HG03159 (cell line): ENCODE measurements at regions not wholly inside any gene's neighbourhood (a gene's known extent, or its start where the extent isn't known, plus 50 kb on each side); places are given as distances from the start of the nearest gene placed in this dataset.
A peak's percentile ranks its signal among the peaks of the same experiment; 100 is the strongest.

Experiments
- ATAC-seq: cut with Tn5 transposase; IDR thresholded peaks from one replicate; pipeline ENCODE4 v1.9.1; 2021; ENCODE audit warnings: mild to moderate bottlenecking, moderate library complexity; ENCODE audit not compliant: unreplicated experiment

DNA sequence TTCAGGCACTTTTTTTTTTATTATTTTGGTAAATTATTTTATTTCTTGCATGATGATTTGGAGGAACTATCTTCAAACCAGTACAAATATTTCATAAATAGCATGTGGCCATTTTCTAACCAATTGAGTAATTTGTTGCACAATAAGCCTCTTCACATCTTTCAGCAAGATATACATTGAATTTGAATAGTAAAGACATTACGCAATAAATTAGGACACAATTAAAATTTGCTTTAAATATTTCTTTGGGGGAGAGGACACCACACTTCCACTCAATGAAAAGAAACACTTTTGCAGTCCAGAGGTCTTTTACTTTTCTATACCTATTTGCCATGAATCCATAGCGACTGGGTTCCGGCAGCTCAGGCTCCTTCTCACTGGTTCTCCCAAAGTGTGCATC is 762.6 kb upstream of the GOLIM4 start:
- no peak for ATAC-seq

DNA sequence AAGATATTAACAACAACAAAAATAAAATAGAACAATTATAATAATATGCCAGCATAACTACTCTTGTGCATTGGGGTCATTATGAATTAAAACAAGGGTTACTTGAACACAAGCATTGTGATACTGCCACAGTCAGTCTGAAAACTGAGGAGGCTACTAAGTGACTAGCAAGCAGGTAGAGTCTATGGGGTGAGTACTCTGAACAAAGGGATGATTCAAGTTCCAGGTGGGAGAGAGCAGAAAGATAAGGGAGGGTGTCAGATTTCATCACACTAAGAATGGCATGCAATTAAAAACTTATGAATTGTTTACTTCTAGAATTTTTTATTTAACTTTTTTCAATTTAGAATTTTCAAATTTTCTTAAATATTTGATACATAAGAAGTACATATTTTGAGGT is 754.4 kb upstream of the GOLIM4 start:
- ATAC-seq, result no peak

GRCh38 chr3:168847291-168847883 is 751.7 kb upstream of the GOLIM4 start:
- ATAC-seq, result peak; percentile 72

GRCh38 chr3:168844894-168845482 is 749.3 kb upstream of the GOLIM4 start:
- ATAC-seq, result no peak

GRCh38 chr3:168844472-168844871 is 748.7 kb upstream of the GOLIM4 start:
- no peak for ATAC-seq

GRCh38 chr3:168843481-168843880 is 747.8 kb upstream of the GOLIM4 start:
- ATAC-seq, result no peak

DNA sequence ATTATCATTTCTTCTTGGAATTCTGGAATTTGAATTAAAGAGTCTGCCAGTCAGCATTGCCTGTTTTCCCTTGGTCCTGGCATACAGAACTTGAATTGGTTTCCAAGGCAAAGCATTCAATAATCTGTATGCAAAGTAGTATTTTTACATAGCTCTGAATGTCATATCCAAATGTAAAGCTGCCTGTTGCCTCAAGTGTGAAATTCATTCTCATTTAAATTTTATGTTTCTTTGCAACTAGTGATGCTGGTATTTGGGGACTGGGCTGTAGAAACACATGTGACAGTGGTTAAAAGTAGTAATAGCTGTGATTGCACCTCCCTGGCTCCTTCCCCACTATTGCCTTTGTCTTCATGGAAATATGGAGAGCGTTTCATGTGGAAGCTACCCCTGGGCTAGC is 743.9 kb upstream of the GOLIM4 start:
- no peak for ATAC-seq

- no peak for ATAC-seq
These were observed 738.8 kb upstream of the GOLIM4 start for GRCh38 chr3:168834558-168834957.

DNA sequence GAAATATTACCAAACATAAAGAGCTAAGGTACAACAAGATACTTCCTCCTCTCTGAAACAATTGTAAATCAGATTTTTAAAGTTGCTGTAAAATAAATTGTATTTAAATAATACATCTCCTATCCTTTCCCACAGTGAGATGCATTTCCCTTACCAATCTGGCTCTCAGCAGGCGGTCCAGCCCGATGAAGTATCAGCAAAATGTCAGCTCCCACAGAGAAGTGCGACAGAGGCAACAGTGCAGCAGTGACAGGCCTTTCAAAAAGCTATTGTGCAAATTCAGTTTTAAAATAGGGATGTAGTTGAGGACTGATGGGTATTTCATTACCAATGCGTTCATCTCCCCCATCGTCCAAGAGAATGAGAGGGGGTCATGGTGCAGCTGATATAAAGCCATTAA is 733.2 kb upstream of the GOLIM4 start:
- no peak for ATAC-seq

DNA sequence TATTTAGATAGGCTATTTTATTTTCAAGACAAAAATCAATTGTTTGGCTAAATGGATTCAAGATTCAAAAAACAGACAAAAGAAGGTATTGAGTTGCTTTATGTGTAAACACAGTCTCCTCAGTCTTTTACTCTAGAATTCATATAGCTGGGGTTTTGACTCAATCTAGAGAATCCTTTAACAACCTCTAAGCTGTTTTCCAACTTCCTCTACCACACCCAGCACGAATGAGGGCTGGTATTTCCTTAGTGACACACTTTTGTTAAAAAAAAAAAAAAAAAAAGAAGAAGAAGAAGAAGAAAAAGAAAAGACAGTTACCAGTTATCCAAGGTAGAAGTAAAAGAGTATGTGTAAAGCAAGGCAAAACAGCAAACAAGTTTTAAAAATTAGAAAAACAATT is 732.8 kb upstream of the GOLIM4 start:
- ATAC-seq, result no peak

DNA sequence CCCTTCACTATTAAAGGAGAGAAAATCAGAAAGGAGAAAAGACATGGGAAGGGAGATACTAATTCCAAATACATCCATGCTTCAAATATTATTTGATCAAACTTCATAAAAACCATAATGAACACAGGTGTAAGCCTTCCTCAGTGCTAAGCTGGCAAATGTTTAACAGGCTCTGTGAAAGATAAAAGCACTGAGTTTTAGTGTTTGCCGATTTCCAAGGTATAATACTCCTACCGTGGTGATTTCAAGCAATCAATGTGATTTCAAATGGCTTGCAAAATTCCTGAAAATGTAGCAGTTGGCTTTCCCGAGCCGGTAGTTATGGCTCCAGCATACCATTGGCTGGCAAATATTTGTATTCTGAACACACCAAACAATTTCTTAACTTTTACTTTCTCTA is 732.3 kb upstream of the GOLIM4 start:
- ATAC-seq, result no peak

- ATAC-seq, result no peak
These were observed 728.4 kb upstream of the GOLIM4 start for GRCh38 chr3:168824107-168824506.

- no peak for ATAC-seq
These were observed 727.7 kb upstream of the GOLIM4 start for GRCh38 chr3:168823466-168823865.

DNA sequence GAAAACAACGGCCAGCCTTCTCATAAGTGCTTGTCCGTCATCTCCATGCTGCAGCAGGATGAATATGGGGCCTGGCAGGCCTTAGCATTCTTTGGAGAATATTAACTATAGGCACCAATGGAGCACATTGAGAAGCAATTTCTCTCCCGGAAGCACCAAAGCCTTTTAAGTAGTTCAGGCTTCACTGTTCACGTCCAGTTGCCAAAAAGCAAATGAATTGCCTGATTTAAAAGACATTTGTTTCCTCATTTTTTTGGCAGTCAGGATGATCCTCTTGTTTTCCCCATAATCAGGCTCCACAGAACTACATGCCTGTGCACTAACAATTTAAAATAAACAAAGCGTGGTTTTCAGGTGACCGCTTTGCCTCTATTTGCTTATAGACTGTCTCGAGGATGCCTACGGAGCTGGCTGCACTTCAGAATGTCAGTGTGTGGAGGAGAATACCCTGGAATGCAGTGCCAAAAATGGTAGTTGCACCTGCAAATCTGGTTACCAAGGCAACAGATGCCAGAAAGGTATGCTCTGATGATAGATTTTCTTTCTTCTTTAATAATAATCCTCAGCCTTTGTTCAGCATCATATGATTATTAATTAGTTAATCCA is 725.2 kb upstream of the GOLIM4 start:
- no peak for ATAC-seq

- no peak for ATAC-seq
These were observed 721.5 kb upstream of the GOLIM4 start for GRCh38 chr3:168817177-168817576.

- ATAC-seq, result no peak
These were observed 720.2 kb upstream of the GOLIM4 start for GRCh38 chr3:168815946-168816345.

DNA sequence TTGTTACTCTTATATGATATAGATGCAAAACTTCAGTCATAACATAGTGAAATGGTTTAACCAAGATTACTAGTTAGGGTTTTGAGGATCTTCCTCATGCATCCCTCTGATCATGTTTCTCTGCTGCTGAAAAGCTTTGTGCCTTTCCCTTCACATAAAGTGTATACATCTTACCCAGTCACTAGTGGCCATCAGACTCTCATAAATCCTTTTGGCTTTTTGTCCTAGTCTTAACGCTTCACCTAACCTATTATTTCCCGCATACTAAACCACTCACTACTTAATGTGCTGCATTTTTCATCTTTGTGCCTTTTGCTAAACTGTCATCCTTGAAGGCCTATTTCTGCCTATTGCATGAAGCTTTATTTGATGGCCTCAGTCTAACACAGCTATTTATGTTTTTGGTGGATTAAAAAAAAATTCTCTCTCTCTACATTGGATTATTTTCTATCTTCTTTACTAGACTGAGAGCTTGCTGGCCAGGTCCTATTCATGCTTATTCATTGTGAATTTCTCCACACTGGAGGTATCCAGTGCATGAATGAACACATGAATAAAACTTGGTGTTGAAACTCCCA is 717.6 kb upstream of the GOLIM4 start:
- ATAC-seq, result no peak

DNA sequence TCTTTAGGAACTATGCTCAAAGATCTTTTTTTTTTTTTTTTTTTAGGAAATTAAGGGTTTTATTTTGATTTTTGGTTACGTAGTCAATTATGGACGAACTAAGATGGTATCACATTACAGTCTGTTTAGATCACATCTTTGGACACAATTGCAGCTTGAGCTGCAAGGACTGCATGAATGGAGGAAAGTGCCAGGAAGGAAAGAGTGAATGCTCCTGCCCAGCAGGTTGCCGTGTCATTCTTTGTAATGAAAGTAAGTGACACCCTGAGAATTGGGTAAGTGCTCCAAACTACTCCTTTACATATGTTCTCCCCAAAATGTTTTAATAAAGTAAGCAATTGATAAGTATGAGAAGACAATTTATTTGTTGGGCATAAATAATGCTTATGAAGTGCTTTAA is 716.5 kb upstream of the GOLIM4 start:
- no peak for ATAC-seq

DNA sequence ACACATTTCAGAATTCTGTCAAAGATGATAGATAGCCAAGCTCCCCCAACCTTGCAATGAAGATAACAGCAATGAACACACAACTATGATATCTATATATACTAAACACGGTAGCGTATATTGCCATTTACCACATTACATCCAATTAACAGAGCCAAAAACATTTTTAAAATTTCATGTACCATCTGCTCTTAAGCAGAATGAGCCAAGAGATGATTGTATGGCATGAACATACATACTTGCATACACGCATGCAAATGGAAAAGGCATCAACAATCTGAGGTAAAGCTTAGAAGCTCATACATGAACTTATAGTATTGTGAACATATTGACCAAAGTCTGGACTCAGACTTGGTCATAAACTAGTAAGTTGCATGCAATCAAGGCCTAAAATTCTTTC is 712.9 kb upstream of the GOLIM4 start:
- ATAC-seq, result no peak

GRCh38 chr3:168807448-168807847 is 711.7 kb upstream of the GOLIM4 start:
- no peak for ATAC-seq

DNA sequence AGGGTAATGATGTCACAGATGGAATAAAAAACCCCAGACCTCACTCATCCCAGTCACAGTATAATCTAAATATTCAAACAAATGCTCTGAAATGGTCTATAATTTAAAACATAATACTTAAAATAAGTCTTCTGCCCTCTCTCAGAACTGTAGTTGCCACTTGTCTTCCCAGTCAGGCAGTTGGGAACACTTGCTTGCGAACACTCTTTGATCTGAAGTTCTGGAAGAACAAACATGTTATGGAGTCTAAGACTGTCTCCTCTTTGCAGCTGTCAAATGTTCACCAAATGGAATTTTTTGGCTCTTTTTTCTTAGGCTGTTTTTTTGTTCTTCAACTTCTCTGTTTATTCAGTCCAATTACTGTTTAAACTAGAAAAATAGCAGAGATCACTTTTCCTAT is 711.1 kb upstream of the GOLIM4 start:
- no peak for ATAC-seq

- no peak for ATAC-seq
These were observed 707.8 kb upstream of the GOLIM4 start for GRCh38 chr3:168803536-168803935.
